Fibroblast of lung (primary cell): ENCODE measurements at regions not wholly inside any gene's neighbourhood (a gene's known extent, or its start where the extent isn't known, plus 50 kb on each side); places are given as distances from the start of the nearest gene placed in this dataset.

Source experiments
- EZH2 ChIP-seq: IDR thresholded peaks from 2 replicates; pipeline ENCODE4 v1.5.1; 2012; ENCODE audit warnings: low read length, control low read depth, mild to moderate bottlenecking; ENCODE audit errors: missing control alignments
- TF ChIP-seq, protein P1 (sequence below), 2 donors: IDR thresholded peaks in 1 of 2; conservative IDR thresholded peaks in 1 of 2; 1 replicate in 1 of 2; 2 replicates in 1 of 2; pipeline ENCODE4 v1.5.1; 2011 to 2012; ENCODE audit warnings: low read length in 2 of 2, control low read depth in 1 of 2, inconsistent platforms in 1 of 2, low read depth in 1 of 2, mild to moderate bottlenecking in 1 of 2

DNA sequence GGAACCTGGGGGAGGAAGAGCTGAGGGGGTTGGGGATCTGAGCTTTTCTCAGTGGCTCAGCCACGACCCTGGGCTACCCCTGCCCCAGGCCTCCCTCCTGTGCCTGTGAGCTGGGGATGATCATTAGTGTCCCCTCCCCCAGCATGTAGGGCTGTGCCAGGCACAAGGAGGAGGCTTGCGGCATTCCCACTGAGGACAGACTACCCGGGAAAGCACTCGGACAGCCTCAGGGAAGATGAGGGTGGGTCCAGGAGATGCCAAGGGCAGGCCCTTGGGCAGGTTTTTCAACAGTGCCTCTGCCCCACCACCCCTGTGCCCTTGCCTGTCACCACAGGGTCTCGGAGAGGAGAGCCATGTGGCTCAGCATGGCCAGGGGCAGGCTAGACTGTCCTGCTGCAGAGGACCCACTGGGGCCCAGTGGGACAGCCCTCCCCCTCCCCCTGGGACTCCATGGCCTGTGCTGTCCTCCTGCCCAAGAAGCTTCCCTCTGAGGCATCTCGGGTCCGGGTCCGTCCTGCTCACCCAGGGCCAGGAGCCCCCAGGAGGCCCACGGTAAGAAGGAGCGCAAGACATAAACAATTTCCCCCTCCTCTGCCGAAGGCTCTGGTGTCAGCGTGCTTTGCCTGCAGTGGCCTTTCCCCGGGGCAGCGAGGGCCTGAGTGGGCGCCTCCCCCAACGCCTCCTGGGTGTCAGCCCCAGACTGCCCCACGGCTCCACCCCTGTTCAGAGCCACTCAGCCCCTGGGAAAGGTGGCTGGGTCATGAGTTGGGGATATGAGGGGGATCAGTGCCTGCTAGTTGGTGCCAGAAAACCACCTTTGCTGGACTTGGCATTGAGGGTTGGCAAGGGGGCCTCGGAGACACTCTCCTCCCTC, 192.5 kb downstream of the GOLGA6L6 start:
- TF ChIP-seq, protein P1, sequence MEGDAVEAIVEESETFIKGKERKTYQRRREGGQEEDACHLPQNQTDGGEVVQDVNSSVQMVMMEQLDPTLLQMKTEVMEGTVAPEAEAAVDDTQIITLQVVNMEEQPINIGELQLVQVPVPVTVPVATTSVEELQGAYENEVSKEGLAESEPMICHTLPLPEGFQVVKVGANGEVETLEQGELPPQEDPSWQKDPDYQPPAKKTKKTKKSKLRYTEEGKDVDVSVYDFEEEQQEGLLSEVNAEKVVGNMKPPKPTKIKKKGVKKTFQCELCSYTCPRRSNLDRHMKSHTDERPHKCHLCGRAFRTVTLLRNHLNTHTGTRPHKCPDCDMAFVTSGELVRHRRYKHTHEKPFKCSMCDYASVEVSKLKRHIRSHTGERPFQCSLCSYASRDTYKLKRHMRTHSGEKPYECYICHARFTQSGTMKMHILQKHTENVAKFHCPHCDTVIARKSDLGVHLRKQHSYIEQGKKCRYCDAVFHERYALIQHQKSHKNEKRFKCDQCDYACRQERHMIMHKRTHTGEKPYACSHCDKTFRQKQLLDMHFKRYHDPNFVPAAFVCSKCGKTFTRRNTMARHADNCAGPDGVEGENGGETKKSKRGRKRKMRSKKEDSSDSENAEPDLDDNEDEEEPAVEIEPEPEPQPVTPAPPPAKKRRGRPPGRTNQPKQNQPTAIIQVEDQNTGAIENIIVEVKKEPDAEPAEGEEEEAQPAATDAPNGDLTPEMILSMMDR (conservative IDR thresholded peaks at IDR 0.05 in 1 of 2, IDR thresholded peaks at IDR 0.05 in 1 of 2; ENCODE audit: low read depth in 1 of 2, low read length in 2 of 2) = no peak
- no peak for TF ChIP-seq EZH2
